Stimulated activated CD8-positive, alpha-beta memory T cell treated with anti-CD3 and anti-CD28 coated beads, Interleukin-4, amount 100 ng/mL, for 4 hours (primary cell): ENCODE measurements at regions not wholly inside any gene's neighbourhood (a gene's known extent, or its start where the extent isn't known, plus 50 kb on each side); places are given as distances from the start of the nearest gene placed in this dataset.
A peak's percentile ranks its signal among the peaks of the same experiment; 100 is the strongest.

Experiments
- DNase-seq, 2 donors: peaks; one replicate each; pipeline ENCODE4 v3.0.0-alpha.2; 2020; ENCODE audit warnings: low read depth in 2 of 2, low spot score in 1 of 2

DNA sequence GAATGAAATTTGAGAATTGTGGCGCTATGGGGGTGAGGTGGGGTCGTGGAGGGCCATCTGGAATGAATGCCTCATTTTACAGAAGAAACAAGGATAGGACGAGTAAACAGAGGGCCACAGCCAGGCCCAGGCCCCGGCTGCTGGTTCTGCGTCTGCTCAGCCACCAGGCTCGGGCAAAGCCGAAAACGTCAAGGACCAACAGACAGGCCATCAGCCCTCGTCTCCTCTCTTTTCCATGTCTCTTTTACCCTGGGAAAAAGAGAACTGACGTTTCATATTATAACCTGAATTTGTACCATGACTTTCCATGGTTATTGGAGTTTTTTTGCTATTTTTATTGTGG is 212.4 kb upstream of the ARID1B start:
- no peak for DNase-seq

DNA sequence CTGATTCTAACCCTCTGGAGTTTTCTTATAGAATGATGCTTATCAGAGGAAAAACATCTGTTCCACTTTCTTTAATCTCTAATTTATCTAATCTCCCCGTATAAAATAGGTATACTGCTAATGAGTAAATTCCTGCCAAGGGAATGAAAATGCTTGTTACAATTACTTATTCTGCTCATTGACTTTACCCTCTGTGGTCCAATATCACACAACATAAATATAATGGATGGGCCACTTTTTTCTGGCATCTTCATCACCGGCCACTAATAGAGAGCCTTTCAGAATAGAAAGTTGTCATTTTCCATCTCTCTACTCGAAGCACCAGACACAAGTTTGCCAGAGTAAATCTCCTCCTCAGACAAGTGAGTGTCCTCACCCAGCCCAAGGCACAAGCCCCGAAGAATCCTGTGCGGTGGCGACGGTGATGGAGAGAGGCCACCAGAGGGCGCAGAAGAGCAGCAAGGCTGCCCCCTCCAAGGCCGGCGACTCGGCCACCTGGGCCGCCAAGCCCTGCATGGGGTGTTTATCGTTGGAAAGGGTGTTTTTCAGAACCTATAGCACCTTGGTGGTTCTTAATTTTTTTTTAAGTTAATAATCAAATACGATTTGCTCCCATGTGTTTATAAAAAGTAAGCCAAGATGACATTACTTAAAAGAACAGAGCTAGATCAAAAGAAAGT is 212.9 kb upstream of the ARID1B start:
- peak; percentile 36 to 55 for DNase-seq

DNA sequence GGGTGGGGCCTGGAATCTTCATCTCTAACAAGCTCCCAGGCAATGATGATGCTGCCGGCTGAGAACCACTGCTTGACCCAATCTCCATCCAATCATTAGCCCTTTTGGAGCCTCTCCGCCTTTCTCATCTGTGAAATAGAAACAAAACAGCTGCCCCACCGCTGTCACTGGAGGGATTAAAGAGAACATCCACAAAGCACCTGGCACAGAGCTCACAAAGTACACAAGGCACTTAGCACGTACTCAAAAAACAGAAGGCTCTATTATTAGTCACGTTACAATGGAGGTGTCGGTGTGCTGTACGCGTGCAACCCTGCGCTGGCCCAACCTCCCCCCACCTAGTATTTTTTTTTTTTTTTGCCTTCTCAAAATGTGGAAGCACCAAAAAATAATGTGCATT is 213.5 kb upstream of the ARID1B start:
- DNase-seq, result no peak

DNA sequence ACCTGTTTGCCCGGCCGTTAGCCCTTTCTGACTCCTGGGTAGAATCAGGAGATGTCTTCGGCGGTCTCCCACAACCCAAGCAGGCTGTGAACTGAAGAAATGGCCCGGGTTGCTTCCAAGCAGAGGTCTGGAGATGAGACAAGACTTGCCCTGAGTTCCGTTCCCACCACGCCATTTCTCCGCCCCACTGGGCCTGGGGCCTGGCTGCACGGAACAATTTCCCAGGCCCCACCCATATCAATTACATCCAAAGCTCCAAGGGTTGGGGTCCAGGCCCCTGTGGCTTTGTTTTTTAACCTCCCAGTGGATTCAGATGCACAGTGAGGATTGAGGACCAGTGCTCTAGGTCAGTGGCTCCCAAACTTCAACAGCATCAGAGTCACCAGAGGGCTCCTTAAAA is 214.5 kb upstream of the ARID1B start:
- DNase-seq, result no peak

DNA sequence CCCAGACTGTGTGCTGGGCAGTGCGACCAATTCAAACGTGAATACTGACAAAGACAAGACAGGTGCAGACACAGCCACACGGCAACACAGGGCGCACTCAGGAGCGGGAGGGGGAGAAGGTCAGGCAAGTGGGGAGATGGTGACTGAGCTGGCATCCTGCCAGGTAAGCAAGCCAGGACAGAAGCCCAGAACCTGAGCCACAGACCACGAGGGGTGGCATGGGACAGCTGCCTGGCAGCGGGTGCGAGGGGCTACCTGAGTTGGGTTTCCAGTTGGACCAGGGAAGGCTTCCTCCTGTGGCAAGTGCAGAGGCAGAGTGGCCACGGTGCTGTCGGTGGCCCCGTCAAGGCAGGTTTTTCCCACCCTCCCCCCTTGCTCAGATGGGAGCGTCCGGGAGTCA is 215.2 kb upstream of the ARID1B start:
- no peak for DNase-seq

DNA sequence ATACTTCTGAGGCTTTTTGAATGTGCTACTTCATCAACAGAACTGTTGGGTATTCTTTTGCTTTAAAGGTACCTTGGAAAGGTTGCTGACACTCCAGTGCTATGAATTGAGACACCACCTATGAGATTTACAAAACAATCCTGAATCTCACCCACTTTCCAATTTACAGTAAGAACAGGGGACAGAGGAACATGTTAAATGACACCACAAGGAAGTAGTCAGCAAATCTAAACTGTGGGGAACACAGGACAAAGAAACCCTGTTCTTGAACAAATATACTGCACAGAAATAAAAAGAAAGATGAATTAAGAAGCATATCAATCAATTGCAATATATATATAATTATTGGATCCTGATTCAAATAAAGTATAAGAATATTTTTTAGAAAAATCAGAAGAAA is 216.7 kb upstream of the ARID1B start:
- DNase-seq, result no peak

DNA sequence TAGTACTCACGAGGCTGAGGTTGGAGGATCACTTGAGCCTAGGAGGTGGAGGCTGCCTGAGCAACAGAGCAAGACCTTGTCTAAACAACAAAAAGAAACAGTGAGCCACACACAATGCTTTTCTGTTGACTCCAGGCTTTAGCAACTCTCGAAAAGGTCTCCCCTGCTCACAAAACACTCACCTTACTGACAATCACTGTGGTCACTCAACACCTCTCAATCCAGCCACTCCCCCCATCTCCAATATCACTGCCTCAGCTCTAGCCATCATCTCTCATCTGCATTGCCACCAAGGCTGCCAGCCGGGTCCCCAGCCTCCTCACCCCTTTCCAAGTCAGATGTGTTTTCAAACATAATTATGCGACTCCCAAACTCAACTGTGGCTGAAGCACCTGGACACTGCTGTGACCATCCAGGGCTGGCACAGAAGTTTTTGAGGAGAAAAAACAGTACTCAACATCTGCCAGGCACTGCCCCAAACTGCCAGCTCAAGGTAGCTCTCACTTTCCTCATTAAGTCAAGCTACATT is 218.0 kb upstream of the ARID1B start:
- no peak for DNase-seq

DNA sequence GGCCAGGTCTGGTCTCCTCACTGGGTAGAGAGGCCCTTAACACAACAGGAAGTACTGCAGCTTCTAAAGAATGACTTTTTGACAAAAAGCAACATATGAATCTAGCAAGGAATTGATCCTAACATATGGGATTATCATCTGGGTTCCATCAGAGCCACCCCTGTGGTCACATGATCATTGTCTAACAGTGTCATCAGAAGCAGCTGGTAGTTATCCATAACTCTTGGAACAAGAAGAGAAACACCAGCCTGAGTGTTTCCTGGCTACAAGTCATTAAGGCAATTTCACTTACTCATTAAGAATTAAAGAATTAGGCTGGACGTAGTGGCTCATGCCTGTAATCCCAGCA is 219.3 kb upstream of the ARID1B start:
- DNase-seq, result no peak

DNA sequence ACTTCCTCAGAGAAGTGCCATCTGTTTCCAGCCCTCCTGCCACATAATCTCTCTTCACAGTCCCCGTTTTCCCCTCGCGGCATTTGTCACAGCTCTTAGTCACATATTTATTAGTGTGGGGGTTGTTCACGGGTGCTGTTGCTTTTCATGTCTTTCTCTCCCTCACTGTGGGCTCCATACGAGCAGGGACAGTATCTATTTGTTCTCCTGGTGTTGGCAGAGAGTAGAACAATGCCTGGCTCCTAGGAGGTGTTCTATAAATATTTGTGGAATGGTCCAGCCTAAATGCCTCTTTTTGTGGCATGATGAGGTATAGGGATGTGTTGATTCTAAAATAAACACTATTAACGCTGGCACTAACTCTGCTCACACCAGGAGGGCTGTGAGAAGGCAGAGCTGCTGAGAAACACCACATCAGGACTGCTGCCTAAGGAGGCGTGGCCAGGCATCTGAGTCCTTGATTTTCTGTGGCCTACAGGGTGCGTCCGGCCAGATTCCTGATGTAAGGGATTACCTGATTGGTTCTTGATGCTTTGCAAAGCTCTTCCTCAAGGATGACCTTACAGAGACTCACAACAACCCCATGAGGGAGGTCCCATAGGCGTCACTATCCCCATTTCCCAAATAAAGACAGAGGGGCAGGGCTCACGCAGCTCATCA is 219.8 kb upstream of the ARID1B start:
- no peak for DNase-seq

DNA sequence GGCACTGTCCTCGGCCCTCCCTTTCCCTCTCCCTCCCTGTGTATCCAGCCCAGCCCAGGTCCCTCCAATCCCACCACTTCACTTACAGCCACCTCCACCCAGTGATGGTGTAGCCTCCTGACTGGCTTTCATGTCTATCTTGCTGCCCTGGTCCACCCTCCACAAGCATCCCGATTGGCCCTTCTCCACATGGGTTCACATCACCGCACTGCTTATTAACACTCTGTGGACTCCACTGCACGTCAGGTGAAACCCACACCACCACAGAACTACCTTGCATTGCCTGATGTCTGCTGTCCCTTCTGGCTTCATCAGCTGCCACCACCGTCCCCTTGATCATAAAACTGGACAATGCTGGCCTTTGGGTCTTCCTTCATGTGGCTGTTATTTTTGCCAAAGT is 220.4 kb upstream of the ARID1B start:
- no peak for DNase-seq

DNA sequence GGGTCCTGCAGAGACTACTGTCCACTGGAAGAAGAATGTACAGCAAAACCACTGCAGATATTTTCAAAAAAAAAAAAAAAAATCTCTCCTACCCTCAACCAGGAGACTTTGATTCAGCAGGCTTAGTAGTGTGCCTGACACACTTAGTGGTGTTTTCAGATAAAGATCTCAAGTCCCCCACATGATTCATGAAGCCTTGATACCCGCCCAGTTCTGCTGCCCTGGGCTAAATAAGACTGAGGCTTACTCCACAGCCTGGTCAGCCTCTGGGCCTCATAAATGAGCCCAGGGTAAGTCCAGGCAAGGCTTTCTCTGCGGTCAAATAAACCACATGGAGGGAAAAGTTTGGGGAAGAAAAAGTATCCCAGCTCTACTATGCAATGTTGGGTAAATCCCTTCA is 222.1 kb upstream of the ARID1B start:
- DNase-seq, result no peak

DNA sequence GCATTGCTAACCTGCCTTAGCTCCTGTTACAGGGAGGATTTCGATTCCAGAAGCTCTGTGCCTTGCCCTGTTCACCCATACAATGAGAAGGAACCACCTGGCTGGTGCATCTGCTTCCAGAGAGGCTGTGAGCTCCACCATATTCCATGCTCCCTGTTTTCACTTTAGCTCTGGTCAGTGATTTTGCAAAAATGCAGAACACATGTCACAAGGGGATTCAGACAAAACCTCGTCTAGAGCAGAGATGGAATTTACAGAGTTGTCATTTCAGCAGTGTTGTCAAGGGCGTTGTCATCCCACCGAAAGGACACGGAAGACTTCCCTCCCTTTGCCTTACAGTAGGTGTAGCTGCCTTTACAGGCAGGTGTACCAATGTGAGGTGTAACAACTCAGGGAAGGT is 223.0 kb upstream of the ARID1B start:
- DNase-seq, result no peak

DNA sequence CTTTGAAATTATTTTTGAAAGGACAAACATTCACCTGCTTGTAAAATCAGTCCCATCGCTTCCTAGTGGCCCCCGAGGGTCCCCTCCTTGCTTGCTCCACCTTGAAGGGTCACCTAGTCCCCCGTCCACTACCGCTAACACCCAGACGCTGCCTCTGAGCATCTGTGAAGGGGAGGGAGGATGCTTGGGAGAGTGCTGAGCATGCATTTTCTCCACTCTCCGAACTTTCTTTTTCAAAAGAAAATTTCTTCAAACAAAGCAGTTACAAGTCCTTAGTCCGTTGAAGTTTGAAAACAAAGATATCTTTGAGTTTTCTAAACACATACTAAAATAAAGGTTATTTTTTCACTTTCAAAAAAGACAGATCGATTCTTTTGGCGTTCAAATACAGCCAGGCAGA is 224.3 kb upstream of the ARID1B start:
- DNase-seq, result no peak

DNA sequence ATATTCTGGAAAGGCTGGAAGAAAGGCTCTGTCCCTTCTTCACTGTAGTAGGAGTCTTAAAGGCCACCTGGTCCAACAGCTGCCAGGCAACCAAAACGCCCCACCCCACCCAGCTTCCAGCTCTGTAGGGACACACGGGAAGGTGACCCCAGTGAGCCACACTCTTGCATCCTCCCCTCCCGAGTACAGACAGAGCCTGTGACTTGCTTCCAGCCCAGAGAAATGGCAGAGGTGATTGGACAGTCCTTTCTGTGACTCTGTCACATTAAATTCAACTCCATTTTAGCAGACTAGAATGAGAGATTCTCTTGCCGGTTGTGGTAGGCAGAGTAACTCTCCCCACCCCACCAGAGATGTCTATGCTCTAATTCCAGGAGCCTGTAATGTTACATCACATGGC is 226.2 kb upstream of the ARID1B start:
- DNase-seq, result no peak

DNA sequence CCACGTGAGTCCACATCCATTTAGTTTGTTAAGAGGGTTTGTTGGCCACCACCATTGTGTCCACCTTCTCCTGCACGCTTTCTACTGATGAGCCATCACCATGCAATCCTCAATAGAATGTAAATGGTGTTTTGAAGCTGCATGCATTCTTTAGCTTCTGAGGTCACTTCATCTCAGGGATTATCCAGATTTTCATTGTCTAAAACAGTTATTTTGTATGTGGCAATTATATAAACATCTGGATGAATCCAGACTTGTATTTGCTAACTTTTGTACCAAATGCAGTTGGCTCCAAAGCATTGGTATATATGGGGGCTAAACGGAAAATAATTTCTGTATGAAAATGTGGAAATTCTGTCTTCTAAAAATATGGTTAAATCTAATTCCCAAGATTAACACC is 231.2 kb upstream of the ARID1B start:
- no peak for DNase-seq

DNA sequence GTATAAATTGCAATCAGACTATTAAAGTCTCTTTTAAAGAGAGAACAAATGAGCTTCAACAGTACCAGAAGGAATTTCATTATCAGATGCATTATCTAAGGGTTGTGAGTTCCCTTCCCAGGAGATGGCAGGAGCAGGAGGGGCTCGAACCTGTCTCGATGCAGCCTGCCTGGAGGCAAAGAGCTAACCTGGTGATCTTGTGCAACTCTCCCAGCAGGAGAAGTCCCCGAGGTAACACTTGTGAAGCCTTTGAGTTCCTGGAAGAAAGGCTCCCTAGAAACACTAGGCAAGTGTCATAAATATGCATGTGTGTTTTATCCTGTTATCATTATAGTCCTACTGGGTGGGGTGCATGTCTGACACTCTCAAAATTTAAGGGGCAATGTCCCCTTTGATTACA is 232.2 kb upstream of the ARID1B start:
- DNase-seq, result no peak

DNA sequence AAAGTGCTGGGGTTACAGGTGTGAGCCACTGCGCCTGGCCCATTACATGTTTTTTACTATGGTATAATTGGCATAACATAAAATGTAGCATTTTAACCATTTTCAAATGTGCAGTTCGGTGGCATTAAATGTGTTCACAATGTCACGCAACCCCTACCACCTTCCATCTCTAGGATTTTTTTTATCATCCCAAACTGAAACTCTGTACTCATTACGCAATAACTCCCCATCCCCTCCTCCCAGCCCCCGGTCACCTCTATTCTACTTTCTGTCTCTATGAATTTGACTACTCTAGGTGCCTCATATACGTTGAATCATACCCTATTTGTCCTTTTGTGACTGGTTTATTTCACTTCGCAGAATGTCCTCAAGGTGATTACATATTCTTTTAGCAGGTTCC is 233.1 kb upstream of the ARID1B start:
- no peak for DNase-seq

DNA sequence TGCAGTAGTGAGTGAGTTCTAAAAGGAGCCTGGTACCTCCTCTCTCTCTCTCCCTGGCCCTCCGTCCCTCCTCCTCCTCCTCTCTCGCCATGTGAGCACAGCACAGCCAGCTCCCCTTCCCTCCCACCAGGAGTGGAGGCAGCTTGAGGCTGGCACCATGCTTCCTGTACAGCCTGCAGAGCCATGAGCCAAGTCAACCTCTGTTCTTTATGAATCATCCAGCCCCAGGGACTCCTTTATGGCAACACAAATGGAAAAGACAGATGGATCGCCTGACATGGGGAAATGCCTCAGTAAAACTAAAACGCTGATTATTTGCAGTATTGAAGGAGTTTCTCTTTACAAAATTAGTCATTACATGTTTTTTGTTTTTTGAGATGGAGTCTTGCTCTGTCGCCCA is 233.7 kb upstream of the ARID1B start:
- DNase-seq, result no peak

DNA sequence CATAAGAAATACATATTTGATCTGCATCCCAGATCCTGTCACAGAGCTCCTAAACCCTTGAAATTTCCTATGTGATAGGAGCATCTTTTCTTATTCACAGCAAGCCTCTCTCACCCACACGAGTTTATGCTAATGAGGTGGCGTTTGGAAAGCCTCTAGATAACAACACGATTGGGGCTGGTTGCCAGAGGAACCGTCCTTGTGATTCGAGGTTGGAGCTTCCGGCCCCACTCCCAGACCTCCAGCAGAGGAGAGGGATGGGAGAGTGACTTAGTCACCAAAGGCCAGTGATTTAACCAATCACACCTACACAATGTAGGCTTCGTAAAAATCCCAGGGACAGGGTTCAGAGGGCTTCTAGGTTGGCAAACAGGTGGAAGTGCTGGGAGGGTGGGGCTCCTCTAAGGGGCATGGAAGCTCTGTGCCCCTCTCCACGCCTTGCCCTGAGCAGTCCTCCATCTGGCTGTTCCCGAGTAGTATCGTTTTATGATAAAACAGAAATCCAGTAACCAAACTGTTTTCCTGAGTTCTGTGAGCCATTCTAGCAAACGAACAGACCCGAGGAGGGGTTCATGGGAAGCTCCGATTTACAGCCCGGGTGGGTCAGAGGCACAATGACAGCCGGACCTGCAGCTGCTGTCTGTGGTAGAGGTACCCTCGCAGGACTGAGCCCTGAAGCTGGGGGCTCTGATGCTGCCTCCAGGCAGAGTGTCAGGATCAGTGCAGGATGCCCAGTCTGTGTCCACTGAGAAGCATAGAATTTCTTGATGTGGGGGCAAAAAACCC is 238.1 kb upstream of the ARID1B start:
- DNase-seq, result no peak

DNA sequence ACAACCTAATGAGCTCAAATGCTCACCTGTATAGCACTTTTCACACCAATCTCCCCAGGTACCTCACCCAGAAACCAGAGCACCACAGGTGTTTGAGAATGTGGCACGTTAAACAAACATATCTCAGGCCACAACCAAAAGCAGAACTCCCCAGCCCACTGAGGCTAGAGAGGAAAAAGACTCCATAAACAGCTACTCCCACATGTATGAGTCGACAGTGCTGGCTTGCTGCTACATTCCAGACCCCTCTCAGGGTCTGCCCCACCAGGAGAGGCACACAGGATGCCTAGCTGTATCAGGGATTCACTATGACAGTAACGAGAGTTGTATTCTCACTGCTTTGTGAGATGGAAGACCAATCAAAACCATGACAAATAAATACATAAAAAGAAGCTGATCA is 242.6 kb upstream of the ARID1B start:
- DNase-seq, result no peak

DNA sequence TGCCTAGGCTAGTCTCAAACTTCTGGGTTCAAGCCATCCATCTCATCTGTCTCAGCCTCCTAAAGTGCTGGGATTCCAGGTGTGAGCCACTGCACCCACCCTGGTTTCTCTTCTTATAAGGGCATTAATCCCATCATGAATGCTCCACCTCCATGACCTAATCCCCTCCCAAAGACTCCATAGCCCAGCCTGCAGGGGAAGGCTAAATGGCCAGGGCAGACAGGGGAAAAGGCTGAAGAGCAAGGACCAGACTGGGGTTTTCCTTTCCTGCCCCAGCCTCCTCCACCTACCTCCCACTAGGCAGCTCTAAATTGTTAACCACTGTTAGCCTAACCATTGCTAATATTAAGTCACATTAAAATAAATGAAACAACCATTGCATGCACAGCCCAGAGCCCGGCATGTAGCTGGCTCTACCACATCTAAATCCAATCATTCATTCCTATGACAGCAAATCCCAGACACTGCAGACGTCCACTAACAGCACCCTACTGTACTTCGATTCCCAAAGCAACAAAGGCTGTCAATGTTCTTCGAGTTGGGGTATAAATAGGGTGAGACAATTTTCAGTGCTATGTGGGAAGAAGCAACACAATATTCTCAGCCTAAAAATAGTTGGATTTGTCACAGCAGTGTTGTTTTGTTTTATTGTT is 243.2 kb upstream of the ARID1B start:
- no peak for DNase-seq

DNA sequence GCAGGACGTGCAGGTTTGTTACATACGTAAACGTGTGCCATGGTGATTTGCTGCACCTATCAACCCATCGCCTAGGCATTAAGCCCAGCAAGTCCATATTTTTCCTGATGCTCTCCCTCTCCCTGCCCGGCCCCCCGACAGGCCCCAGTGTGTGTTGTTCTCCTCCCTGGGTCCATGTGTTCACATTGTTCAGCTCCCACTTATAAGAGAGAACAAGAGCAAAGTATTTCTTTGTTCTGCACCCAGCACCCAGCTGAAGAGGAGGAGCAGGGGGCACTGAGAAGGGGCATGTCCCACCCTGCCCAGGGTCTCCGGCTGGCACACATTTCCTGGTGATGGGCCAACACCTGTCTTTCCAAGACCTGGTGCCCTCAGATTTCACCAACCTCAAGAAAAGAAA is 251.1 kb upstream of the ARID1B start:
- DNase-seq, result no peak
